DND-41 (cell line): ENCODE measurements at regions not wholly inside any gene's neighbourhood (a gene's known extent, or its start where the extent isn't known, plus 50 kb on each side); places are given as distances from the start of the nearest gene placed in this dataset.

Experiments used
- CTCF ChIP-seq: IDR thresholded peaks from 2 replicates; pipeline ENCODE4 v1.5.1; 2012; ENCODE audit warnings: borderline replicate concordance, low read length, moderate library complexity, mild to moderate bottlenecking; ENCODE audit not compliant: poor library complexity, severe bottlenecking; ENCODE audit errors: extremely low read depth
- EZH2 ChIP-seq: IDR thresholded peaks from 3 replicates; pipeline ENCODE4 v1.6.1; 2012; ENCODE audit warnings: borderline replicate concordance, low read depth, mild to moderate bottlenecking, moderate library complexity, low read length, inconsistent platforms; ENCODE audit not compliant: severe bottlenecking

- TF ChIP-seq CTCF: no peak
- TF ChIP-seq EZH2: no peak
Measured at GRCh38 chr1:218516526-218516925, 171.4 kb downstream of the TGFB2 start.
